NB4 (cell line): ENCODE measurements at regions not wholly inside any gene's neighbourhood (a gene's known extent, or its start where the extent isn't known, plus 50 kb on each side); places are given as distances from the start of the nearest gene placed in this dataset.

Experiments
- CTCF ChIP-seq: IDR thresholded peaks from one replicate; pipeline ENCODE4 v1.5.1; 2012; ENCODE audit warnings: low read depth, low read length
- MAX ChIP-seq: IDR thresholded peaks from 2 replicates; pipeline ENCODE4 v1.6.1; 2011; ENCODE audit warnings: low read depth, low read length

GRCh38 chr6:111976139-111976538 lies 77.8 kb upstream of the CCN6 start:
- TF ChIP-seq CTCF (no peak), MAX (no peak)
